ENCODE measurements at regions not wholly inside any gene's neighbourhood (a gene's known extent, or its start where the extent isn't known, plus 50 kb on each side); places are given as distances from the start of the nearest gene placed in this dataset.

GRCh38 chr6:106778943-106779342, 149.6 kb downstream of the QRSL1 start:
- H3K27me3 ChIP-seq = no peaks in the 10 kb centered on the region
- no peaks in the 10 kb centered on the region for H3K9me3 ChIP-seq
- intact Hi-C loops (cut with DNase I) = no loop called here
- H3K4me3 ChIP-seq = no peak overlapping the region
- no peaks in the 10 kb centered on the region for H3K36me3 ChIP-seq
- H3K27ac ChIP-seq = no peak overlapping the region
- peaks cover 5% of the 10 kb centered on the region for H3K4me1 ChIP-seq
- DNase-seq (ENCODE audit: extremely low spot score in 2 of 2) = no peak
- TF ChIP-seq CTCF (IDR thresholded peaks at IDR 0.05) = no peak
- no peak for TF ChIP-seq POLR2A (IDR thresholded peaks at IDR 0.05)
- TF ChIP-seq POLR2AphosphoS5 (IDR thresholded peaks at IDR 0.05; ENCODE audit: insufficient read depth in 1 of 2, low read depth in 1 of 2) = no peak

DNA sequence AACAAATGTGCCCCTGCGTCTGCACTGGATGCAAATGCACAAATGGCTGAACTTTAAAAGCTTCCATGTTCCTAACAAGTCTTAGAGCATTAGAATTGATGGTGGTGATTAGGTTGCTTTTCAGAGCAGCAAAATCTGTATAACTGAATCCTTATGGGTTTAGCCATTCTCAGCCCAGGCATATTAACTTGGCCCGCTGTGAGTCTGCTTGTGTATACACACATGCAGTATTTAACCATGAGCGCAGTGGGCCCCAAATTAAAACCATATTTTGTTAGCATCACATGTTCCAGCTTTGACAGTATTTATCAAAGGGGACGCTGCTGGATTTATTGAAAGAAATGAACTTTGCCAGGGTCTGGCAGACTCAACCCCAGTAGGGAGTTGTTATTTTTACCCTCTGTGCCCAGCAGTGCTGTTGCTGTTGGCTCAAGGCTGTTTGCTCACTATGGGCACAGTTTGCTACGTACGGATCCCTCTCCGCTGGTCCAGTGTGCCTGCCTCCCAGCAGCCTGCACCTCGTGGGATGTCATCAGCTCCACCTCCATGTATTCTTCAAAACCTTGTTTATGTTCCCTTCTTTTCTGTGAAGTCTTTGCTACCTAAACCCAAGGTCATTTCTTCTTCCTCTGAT, 144.7 kb downstream of the QRSL1 start:
- Histone ChIP-seq H3K27me3 (no peaks in the 10 kb centered on the region), H3K4me1 (peaks cover 14% of the 10 kb centered on the region), H3K36me3 (no peaks in the 10 kb centered on the region), H3K9me3 (no peaks in the 10 kb centered on the region), H3K4me3 (no peak overlapping the region), H3K27ac (peak overlapping the region; percentile 17)
- DNase-seq (ENCODE audit: extremely low spot score in 2 of 2) = no peak
- TF ChIP-seq POLR2AphosphoS5 (IDR thresholded peaks at IDR 0.05; ENCODE audit: insufficient read depth in 1 of 2, low read depth in 1 of 2) = no peak
- no peak for TF ChIP-seq POLR2A (IDR thresholded peaks at IDR 0.05)
- no peak for TF ChIP-seq CTCF (IDR thresholded peaks at IDR 0.05)
- intact Hi-C loops (cut with DNase I) = no loop called here

DNA sequence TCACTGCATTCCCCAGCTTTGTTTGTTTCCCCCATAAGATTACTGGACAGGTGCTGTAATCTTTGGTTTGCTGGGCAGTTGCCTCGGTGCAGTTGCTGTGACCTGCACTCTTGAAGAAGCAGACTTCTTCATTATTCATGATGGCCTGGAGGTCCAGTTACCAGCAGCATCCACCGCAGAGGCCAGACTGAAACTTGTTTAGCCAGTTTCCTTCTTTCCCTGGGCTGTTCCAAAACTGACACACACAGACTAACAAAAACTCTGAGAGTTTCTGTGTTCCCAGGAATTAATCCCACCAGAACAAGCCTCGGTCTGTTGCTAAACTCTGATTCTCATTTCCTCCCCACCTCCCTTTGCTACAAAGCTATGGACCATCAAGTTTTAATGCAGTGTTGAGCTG, 144.1 kb downstream of the QRSL1 start:
- intact Hi-C loops (cut with DNase I) = no loop called here

DNA sequence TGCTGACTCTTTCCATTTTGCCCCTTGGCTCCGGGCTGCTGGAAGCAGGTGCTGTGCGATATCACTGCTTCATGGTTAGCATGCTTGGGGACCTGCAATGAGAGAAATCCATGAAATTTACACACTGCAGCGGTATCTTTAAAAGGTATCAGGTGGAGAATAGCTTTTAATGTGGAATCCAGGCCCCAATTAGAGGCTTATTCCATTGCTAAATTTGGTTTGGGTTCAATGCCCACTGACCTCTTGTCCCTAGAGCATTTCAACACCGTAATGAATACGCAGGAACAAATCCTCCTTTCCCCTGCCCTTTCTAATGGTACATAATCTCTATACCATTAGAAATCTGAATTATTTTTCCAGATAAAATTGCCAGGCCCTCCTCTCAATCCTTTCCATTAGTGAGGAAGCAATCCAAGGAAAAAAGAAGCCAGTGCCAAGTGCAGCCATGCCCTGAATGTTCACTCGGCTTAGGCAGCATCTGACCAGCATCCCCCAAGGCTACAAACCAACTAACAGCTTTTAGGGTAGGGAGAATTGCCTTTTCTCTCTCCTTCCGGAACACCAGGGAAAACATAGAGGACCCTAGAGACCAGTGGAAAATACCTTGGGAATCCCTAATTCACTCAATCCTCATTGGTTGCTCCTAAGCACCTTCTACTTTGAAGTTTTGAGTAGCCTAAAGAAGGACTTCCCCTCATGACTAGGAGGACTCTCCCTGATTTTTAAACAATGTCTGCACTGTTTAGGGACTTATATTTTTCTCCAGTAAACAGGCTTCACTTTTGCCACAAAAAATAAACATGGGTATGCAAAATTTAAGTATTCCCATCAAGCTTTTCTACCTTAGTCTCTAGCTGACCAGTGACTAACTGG, 143.1 kb downstream of the QRSL1 start:
- Histone ChIP-seq H3K4me3 (no peak overlapping the region), H3K4me1 (peaks cover 14% of the 10 kb centered on the region), H3K27me3 (no peaks in the 10 kb centered on the region), H3K27ac (no peak overlapping the region), H3K9me3 (no peaks in the 10 kb centered on the region), H3K36me3 (no peaks in the 10 kb centered on the region)
- intact Hi-C loops (cut with DNase I) = no loop called here
- no peak for DNase-seq (ENCODE audit: extremely low spot score in 2 of 2)
- TF ChIP-seq POLR2AphosphoS5 (IDR thresholded peaks at IDR 0.05; ENCODE audit: insufficient read depth in 1 of 2, low read depth in 1 of 2) (no peak), POLR2A (IDR thresholded peaks at IDR 0.05) (no peak), CTCF (IDR thresholded peaks at IDR 0.05) (no peak)

More for the DNA sequence above, 144.1 kb downstream of the QRSL1 start:
- no peaks in the 10 kb centered on the region for H3K36me3 ChIP-seq
- no peaks in the 10 kb centered on the region for H3K27me3 ChIP-seq
- no peak overlapping the region for H3K4me3 ChIP-seq
- H3K4me1 ChIP-seq = peaks cover 14% of the 10 kb centered on the region
- H3K27ac ChIP-seq = no peak overlapping the region
- no peak for DNase-seq (ENCODE audit: extremely low spot score in 2 of 2)
- no peaks in the 10 kb centered on the region for H3K9me3 ChIP-seq
- TF ChIP-seq POLR2A (IDR thresholded peaks at IDR 0.05) = no peak

- TF ChIP-seq POLR2A (IDR thresholded peaks at IDR 0.05) (no peak), POLR2AphosphoS5 (IDR thresholded peaks at IDR 0.05; ENCODE audit: insufficient read depth in 1 of 2, low read depth in 1 of 2) (no peak), CTCF (IDR thresholded peaks at IDR 0.05) (no peak)
- Histone ChIP-seq H3K27me3 (no peaks in the 10 kb centered on the region), H3K4me1 (peaks cover 14% of the 10 kb centered on the region), H3K4me3 (no peak overlapping the region), H3K27ac (no peak overlapping the region), H3K36me3 (no peaks in the 10 kb centered on the region), H3K9me3 (no peaks in the 10 kb centered on the region)
- intact Hi-C loops (cut with DNase I) = no loop called here
- no peak for DNase-seq (ENCODE audit: extremely low spot score in 2 of 2)
Measured at GRCh38 chr6:106771822-106772221, 142.4 kb downstream of the QRSL1 start.
